ENCODE measurements at regions not wholly inside any gene's neighbourhood (a gene's known extent, or its start where the extent isn't known, plus 50 kb on each side); places are given as distances from the start of the nearest gene placed in this dataset.
"Not testable (repeated sequence)": the region's sequence is repeated elsewhere in the genome, so short reads cannot be mapped to it uniquely, and the experiment has no call there.

DNA sequence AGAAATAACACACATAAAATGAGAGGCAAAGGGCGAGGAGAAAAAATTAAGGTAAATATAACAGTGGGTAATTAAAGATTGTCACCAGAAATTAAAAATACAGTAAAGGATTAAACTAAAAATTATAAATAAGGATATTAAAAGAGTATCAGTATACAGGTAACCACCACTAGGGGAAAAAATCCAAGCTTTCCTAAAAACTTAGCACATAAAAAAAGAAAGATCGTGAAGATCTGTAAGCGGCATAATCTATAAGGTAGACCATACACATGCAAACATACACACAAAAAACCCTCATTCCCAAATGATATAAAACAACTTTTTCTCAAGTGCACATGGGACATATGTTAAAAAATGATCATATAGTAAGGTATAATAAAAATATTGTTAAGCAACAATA is 577.3 kb upstream of the NUDT12 start:
- DNase-seq (ENCODE audit: low read depth in 2 of 2) = no peak

DNA sequence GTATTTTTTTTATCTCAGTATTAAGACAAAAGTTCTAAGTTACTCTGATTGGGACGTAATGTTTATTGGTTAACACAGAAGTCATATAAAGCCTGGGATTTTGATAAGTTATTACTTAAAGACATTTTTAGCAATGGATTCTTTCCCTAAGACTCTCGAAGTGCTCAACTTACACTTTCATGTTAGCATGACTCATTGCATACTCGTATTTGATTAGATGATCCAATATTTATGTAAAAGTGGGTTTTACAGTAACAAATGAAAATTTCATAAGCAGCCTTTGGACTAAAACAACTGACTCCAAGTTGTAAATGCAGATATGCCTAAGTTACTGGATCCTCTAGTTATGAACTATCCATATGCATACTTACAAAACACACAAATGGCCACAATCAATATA is 567.7 kb upstream of the NUDT12 start:
- no peak for DNase-seq (ENCODE audit: low read depth in 2 of 2)

GRCh38 chr5:104128348-104128747 is 565.8 kb upstream of the NUDT12 start:
- no peak for DNase-seq (ENCODE audit: low read depth in 2 of 2)

DNA sequence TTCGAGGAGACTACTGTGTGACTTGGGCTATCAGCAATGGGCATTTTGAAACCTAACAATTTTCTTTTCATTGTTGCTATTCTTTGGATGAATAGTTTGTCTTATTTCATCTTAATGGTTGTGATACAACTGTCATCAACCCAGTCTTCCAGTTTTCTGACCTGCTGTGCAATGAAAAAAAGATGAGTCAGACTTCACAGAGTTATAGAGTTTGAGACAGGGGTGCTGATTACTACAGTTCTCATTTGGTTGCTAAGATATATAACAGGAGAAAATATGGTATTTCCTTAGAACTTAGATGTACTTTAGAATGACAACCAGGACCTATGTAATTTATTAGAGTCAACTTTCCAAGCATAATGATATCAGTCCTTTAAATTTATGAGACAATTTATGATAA is 564.4 kb upstream of the NUDT12 start:
- no peak for DNase-seq (ENCODE audit: low read depth in 2 of 2)

DNA sequence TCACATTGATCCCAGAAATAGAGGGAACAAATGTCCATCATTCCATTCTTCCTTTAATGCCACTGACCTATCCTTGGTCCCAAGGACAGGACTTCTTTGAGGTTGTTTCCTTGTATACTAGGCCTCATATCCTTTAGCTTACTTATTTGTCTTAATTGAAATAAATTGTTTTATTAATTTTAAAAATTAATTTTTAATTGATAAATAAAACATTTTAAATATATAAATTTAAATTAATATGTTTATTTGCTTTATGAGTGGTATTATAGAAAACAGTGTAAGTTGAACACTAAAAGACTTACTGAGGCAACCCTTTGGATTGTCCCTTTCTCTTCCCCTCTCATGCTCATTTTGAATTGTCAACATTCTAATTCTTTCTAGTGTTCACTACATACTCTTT is 556.9 kb upstream of the NUDT12 start:
- DNase-seq (ENCODE audit: low read depth in 2 of 2) = no peak

GRCh38 chr5:104111632-104112031 is 549.0 kb upstream of the NUDT12 start:
- DNase-seq (ENCODE audit: low read depth in 2 of 2) = no peak

GRCh38 chr5:104096451-104096850 is 533.9 kb upstream of the NUDT12 start:
- DNase-seq (ENCODE audit: low read depth in 2 of 2) = no peak

DNA sequence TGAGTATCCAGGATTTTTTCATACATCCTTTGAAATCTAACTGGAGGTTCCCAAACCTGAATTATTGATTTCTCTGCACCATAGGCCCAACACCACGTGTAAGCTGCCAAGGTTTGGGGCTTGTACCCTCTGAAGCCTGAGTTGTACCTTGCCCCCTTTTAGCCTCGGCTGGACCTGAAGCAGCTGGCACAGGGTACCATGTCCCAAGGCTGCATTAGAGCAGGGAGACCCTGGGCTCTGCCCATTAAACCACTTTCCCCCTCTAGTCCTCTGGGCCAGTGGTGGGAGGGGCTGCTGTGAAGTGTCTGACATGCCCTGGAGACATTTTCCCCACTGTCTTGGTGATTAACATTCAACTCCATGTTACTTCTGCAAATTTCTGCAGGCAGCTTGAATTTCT is 532.9 kb upstream of the NUDT12 start:
- no peak for DNase-seq (ENCODE audit: low read depth in 2 of 2)

GRCh38 chr5:104088876-104089778 is 526.5 kb upstream of the NUDT12 start:
- DNase-seq (ENCODE audit: low read depth in 2 of 2) = no peak

GRCh38 chr5:104084896-104085295 is 522.3 kb upstream of the NUDT12 start:
- DNase-seq (ENCODE audit: low read depth in 2 of 2) = no peak

DNA sequence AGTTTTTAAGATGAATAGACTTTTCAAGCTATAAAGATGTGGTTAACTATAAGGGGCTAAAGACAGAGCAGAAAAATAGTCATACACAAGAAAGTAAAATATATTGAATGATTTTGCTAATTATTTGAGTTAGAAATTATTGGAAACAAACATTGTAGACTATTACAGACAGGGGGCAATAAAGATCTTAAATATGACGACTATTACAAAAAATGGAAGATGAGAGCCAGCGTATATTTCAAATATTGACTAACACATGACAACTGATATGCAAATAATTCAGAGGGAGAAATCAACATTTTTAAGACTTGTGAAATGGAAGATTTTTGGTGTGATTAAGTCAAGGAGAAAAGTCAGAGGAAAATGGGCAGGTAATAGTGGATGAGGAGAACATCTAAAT is 520.2 kb upstream of the NUDT12 start:
- no peak for DNase-seq (ENCODE audit: low read depth in 2 of 2)

GRCh38 chr5:104081232-104081631 is 518.6 kb upstream of the NUDT12 start:
- no peak for DNase-seq (ENCODE audit: low read depth in 2 of 2)

GRCh38 chr5:104080646-104081175 is 518.1 kb upstream of the NUDT12 start:
- no peak for DNase-seq (ENCODE audit: low read depth in 2 of 2)

DNA sequence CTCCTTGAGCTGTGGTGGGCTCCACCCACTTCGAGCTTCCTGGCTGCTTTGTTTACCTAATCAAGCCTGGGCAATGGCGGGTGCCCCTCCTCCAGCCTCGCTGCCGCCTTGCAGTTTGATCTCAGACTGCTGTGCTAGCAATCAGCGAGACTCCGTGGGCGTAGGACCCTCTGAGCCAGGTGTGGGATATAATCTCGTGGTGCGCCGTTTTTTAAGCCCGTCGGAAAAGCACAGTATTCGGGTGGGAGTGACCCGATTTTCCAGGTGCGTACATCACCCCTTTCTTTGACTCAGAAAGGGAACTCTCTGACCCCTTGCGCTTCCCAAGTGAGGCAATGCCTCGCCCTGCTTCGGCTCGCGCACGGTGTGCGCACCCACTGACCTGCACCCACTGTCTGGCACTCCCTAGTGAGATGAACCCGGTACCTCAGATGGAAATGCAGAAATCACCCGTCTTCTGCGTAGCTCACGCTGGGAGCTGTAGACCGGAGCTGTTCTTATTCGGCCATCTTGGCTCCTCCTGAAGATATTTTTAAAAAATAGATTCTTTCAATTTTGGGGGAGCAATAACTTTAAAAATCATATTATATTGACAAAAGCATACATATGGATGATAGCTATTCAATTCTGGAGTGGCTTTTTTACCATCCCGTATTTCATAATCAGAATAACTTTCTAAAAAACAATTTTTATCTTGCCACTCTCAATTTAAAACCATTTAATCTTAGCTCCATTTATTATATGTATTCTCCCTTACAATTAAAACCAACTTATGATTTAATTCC is 517.5 kb upstream of the NUDT12 start:
- not testable (repeated sequence) for DNase-seq (ENCODE audit: low read depth in 2 of 2)

DNA sequence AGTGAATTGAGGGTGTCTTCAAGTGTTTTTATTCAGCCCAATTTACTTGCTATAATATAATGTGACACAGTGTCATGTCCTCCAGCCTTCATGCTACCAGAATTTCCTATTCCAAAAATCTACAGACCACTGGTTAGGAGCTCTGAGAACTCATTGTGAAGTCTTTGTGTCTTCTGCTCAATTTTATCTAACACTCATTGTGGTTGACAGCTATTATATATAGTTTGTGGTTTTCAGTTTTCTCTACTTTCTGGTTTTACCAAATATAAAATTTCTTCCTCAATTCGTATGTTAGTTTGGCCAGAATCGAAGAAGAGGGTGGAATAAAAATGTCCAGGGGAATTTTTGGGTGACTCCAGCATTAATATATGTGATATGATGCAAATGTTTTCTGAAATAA is 509.3 kb upstream of the NUDT12 start:
- DNase-seq (ENCODE audit: low read depth in 2 of 2) = no peak

- no peak for DNase-seq (ENCODE audit: low read depth in 2 of 2)
Observed at GRCh38 chr5:104062621-104063377, 500.2 kb upstream of the NUDT12 start.

GRCh38 chr5:104061707-104062106 is 499.1 kb upstream of the NUDT12 start:
- no peak for DNase-seq (ENCODE audit: low read depth in 2 of 2)

DNA sequence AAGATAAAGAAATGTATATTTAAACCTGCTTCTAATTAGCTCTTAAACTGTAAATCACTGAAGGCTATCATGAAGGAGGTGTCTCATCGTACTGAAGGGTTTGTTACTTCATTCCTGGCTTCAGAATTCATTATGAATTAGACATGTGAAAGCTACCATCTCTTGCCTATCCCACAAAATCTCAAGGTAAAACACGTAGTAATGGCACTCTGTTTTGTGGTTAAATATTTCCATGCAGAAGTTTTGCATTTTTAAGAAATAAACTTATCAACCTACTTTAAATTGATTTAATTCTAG is 490.7 kb upstream of the NUDT12 start:
- DNase-seq (ENCODE audit: low read depth in 2 of 2) = no peak

- no peak for DNase-seq (ENCODE audit: low read depth in 2 of 2)
Observed at GRCh38 chr5:104052558-104053352, 490.2 kb upstream of the NUDT12 start.

DNA sequence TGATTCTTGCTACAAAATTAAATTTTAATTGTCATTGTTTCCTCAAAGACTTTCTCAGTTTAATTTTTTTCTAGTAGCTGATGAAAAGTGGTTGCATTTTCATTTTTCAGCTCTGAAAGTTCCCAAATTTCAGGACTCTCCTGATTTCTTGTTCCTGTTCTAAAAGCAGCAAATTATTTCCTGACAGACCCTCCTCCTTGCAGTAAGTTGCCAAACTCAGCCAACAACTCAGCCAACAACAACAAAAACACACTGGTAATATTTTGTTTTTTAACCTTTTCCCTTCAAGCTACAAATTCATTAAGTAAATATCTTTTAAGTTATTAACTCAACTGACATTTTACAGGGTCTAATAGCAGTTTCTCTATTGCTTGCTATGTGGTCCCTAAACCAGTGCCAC is 487.8 kb upstream of the NUDT12 start:
- DNase-seq (ENCODE audit: low read depth in 2 of 2) = no peak

- DNase-seq (ENCODE audit: low read depth in 2 of 2) = no peak
Observed at GRCh38 chr5:104049752-104050151, 487.2 kb upstream of the NUDT12 start.
